ENCODE measurements at regions not wholly inside any gene's neighbourhood (a gene's known extent, or its start where the extent isn't known, plus 50 kb on each side); places are given as distances from the start of the nearest gene placed in this dataset.

DNA sequence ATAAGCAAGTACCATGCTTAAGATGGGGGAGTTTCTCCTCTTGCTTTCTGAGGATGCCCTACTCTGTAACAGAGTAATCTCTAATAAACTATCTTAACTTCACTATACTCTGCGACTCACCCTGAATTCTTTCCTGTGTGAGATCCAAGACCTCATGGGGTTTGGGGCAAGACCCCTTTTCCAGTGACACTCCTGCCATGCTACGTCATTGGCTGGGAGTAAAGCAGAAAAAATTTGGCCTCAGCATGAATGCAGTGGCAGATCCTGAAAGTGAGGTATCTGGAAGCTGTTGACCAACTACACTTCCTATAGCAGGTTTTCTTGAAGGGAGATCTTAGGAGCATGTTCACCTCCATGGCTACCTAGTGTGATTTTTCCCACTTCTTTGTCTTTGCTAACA lies 109.1 kb upstream of the MED14 start:
- peak overlapping the region; percentile 89 for H3K4me2 ChIP-seq (ENCODE audit: low read length)
- peak overlapping the region; percentile 43 for H3K4me3 ChIP-seq (ENCODE audit: insufficient read depth, low read depth, low read length)
- H3K4me1 ChIP-seq (ENCODE audit: insufficient read depth, low read length) = peaks cover 18% of the 10 kb centered on the region
- peak overlapping the region; percentile 98 for H3K27ac ChIP-seq (ENCODE audit: low read depth, low read length)
- H2AFZ ChIP-seq (ENCODE audit: low read depth, low read length) = no peak overlapping the region
- FAIRE-seq (peak; percentile 55), DNase-seq (ENCODE audit: low read depth) (peak; percentile 49)
- H3K27me3 ChIP-seq (ENCODE audit: insufficient read depth, low read length) = no peaks in the 10 kb centered on the region
- no peaks in the 10 kb centered on the region for H3K36me3 ChIP-seq (ENCODE audit: insufficient read depth, low read length)
- peak overlapping the region; percentile 89 for H3K27ac Mint-ChIP-seq (ENCODE audit: unreplicated experiment)
- H3K9ac ChIP-seq (ENCODE audit: low read length) = peak overlapping the region; percentile 86
- H3K36me3 Mint-ChIP-seq (ENCODE audit: low read depth, unreplicated experiment) = peaks cover 2% of the 10 kb centered on the region
- H3K27me3 Mint-ChIP-seq (ENCODE audit: low read depth, unreplicated experiment) = no peaks in the 10 kb centered on the region
- TF ChIP-seq EZH2 (IDR thresholded peaks at IDR 0.05; ENCODE audit: insufficient read depth, low read length) = no peak
- TF ChIP-seq, protein P1, sequence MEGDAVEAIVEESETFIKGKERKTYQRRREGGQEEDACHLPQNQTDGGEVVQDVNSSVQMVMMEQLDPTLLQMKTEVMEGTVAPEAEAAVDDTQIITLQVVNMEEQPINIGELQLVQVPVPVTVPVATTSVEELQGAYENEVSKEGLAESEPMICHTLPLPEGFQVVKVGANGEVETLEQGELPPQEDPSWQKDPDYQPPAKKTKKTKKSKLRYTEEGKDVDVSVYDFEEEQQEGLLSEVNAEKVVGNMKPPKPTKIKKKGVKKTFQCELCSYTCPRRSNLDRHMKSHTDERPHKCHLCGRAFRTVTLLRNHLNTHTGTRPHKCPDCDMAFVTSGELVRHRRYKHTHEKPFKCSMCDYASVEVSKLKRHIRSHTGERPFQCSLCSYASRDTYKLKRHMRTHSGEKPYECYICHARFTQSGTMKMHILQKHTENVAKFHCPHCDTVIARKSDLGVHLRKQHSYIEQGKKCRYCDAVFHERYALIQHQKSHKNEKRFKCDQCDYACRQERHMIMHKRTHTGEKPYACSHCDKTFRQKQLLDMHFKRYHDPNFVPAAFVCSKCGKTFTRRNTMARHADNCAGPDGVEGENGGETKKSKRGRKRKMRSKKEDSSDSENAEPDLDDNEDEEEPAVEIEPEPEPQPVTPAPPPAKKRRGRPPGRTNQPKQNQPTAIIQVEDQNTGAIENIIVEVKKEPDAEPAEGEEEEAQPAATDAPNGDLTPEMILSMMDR (IDR thresholded peaks at IDR 0.05; ENCODE audit: insufficient read depth, low read depth, low read length) = no peak
- H3K79me2 ChIP-seq (ENCODE audit: insufficient read depth, low read length) = no peaks in the 10 kb centered on the region
- H3K9me3 ChIP-seq (ENCODE audit: insufficient read depth, low read depth, low read length) = peaks cover 8% of the 10 kb centered on the region
- peak overlapping the region; percentile 61 for H3K4me3 Mint-ChIP-seq (ENCODE audit: unreplicated experiment)
- peaks cover 19% of the 10 kb centered on the region for H3K4me1 Mint-ChIP-seq (ENCODE audit: low read depth, unreplicated experiment)
- peaks cover 9% of the 10 kb centered on the region for H3K9me3 Mint-ChIP-seq (ENCODE audit: unreplicated experiment)
- H4K20me1 ChIP-seq (ENCODE audit: insufficient read depth, low read length) = no peaks in the 10 kb centered on the region

DNA sequence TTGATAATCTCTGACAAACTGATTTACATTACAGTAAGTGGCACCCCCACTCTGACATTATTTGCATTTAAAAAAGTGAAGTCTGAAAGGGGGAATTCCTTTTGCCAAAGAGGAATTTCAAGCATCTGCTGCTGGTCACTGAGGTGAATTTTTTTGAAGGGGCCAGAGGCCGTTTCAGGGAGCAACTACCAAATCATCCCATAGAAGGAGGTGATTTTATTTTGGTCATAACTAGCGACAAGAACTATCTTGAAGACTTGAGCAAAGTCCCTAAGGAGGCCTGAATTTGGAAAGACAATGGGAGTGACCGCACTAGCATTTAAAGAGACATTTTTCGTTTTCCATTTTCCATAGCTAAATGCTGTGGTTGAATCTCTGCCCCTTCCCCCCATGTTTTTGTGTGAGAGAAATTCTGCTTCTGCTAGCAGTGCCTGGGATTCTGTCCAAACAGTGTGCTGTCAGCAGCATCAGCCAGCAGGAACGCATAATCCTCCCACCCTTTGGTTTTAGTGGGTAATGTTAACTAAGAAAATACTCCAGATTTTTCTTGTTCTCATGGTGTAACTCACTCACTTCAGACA lies 110.1 kb upstream of the MED14 start:
- no peaks in the 10 kb centered on the region for H3K36me3 ChIP-seq (ENCODE audit: insufficient read depth, low read length)
- Mint-ChIP-seq H3K9me3 (ENCODE audit: unreplicated experiment) (peaks cover 7% of the 10 kb centered on the region), H3K36me3 (ENCODE audit: low read depth, unreplicated experiment) (peaks cover 2% of the 10 kb centered on the region), H3K27me3 (ENCODE audit: low read depth, unreplicated experiment) (no peaks in the 10 kb centered on the region), H3K4me3 (ENCODE audit: unreplicated experiment) (peak overlapping the region; percentile 61), H3K27ac (ENCODE audit: unreplicated experiment) (peak overlapping the region; percentile 89), H3K4me1 (ENCODE audit: low read depth, unreplicated experiment) (peaks cover 22% of the 10 kb centered on the region)
- H3K4me2 ChIP-seq (ENCODE audit: low read length) = peak overlapping the region; percentile 89
- H3K4me3 ChIP-seq (ENCODE audit: insufficient read depth, low read depth, low read length) = peak overlapping the region; percentile 43
- peaks cover 8% of the 10 kb centered on the region for H3K9me3 ChIP-seq (ENCODE audit: insufficient read depth, low read depth, low read length)
- TF ChIP-seq, protein P1 (IDR thresholded peaks at IDR 0.05; ENCODE audit: insufficient read depth, low read depth, low read length) = no peak
- no peak for TF ChIP-seq EZH2 (IDR thresholded peaks at IDR 0.05; ENCODE audit: insufficient read depth, low read length)
- H3K9ac ChIP-seq (ENCODE audit: low read length) = peak overlapping the region; percentile 86
- peak overlapping the region; percentile 98 for H3K27ac ChIP-seq (ENCODE audit: low read depth, low read length)
- FAIRE-seq = peak; percentile 99
- H2AFZ ChIP-seq (ENCODE audit: low read depth, low read length) = no peak overlapping the region
- H3K4me1 ChIP-seq (ENCODE audit: insufficient read depth, low read length) = peaks cover 18% of the 10 kb centered on the region
- peak; percentile 96 for DNase-seq (ENCODE audit: low read depth)
- H3K79me2 ChIP-seq (ENCODE audit: insufficient read depth, low read length) = no peaks in the 10 kb centered on the region
- H3K27me3 ChIP-seq (ENCODE audit: insufficient read depth, low read length) = no peaks in the 10 kb centered on the region
- no peaks in the 10 kb centered on the region for H4K20me1 ChIP-seq (ENCODE audit: insufficient read depth, low read length)
